D721Med (cell line): ENCODE measurements at regions not wholly inside any gene's neighbourhood (a gene's known extent, or its start where the extent isn't known, plus 50 kb on each side); places are given as distances from the start of the nearest gene placed in this dataset.

Experiments
- DNase-seq: peaks from one replicate; pipeline ENCODE4 v3.0.0; 2011; ENCODE audit warnings: low spot score; ENCODE audit not compliant: insufficient read length
- FAIRE-seq: peaks from 2 replicates; lab custom pipeline; 2011; peaks lifted over from hg19 to GRCh38; lab: Jason Lieb, UNC
- CTCF ChIP-seq: IDR thresholded peaks from 2 replicates; pipeline ENCODE4 v1.5.1; 2012; ENCODE audit warnings: mild to moderate bottlenecking, control low read depth; ENCODE audit not compliant: insufficient read depth; ENCODE audit errors: missing control alignments

- FAIRE-seq (no peak), DNase-seq (no peak)
- no peak for TF ChIP-seq CTCF
These were observed 292.7 kb downstream of the EMP1 start for GRCh38 chr12:13489246-13489645.

- DNase-seq (no peak), FAIRE-seq (no peak)
- TF ChIP-seq CTCF: no peak
These were observed 290.8 kb downstream of the EMP1 start for GRCh38 chr12:13487326-13487725.

GRCh38 chr12:13486794-13487193 is 290.3 kb downstream of the EMP1 start:
- no peak for DNase-seq
- no peak for TF ChIP-seq CTCF
- FAIRE-seq: no peak

GRCh38 chr12:13478650-13479181 is 282.2 kb downstream of the EMP1 start:
- no peak for TF ChIP-seq CTCF
- no peak for DNase-seq
- no peak for FAIRE-seq

- FAIRE-seq: no peak
- DNase-seq: no peak
- TF ChIP-seq CTCF: no peak
These were observed 277.9 kb downstream of the EMP1 start for GRCh38 chr12:13474381-13474780.

GRCh38 chr12:13472690-13473089 is 276.2 kb downstream of the EMP1 start:
- FAIRE-seq: no peak

More at GRCh38 chr12:13472690-13473089, 276.2 kb downstream of the EMP1 start:
- TF ChIP-seq CTCF: no peak
- DNase-seq: no peak
